NCI-H1694 treated with DMSO at 0.1 percent for 48 hours (cell line): ENCODE measurements at regions not wholly inside any gene's neighbourhood (a gene's known extent, or its start where the extent isn't known, plus 50 kb on each side); places are given as distances from the start of the nearest gene placed in this dataset.
"Not testable (repeated sequence)": the region's sequence is repeated elsewhere in the genome, so short reads cannot be mapped to it uniquely, and the experiment has no call there.

ENCODE experiments used
- DNase-seq: peaks from one replicate; lab custom pipeline; 2025; lab: John Stamatoyannopoulos, UW

DNA sequence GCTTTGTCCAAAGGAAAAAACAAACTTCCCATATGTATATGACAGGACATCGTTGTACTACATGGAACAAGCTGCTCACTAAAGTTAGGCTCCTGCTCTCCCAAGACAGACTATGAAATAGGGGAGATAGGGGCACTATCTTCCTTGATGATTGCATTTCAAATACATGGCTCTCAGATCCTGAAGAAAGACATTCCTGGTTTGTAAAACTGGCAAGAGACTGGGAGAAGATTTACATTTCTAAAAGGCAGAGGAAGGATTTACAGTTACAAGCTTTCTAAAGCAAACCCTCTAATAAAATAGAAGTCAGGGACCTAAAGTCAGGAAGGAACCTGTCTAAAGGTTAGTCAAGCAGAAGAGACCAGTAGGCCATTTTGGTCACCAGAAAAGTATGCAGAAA lies 103.7 kb downstream of the SLC17A6 start:
- DNase-seq: no peak

DNA sequence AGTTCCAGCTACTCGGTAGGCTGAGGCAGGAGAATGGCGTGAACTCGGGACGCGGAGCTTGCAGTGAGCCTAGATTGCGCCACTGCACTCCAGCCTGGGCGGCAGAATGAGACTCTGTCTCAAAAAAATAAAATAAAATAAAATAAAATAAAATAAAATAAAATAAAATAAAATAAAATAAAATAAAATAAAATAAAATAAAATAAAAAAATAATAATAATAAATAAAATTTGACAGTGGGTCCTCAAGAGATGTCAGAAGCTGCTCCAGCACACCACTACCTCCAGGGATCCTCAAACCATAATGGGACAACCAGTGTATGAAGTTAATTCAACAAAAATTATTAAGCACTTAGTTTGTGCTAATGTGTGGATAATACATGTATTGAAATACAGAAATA lies 97.4 kb downstream of the SLC17A6 start:
- not testable (repeated sequence) for DNase-seq

DNA sequence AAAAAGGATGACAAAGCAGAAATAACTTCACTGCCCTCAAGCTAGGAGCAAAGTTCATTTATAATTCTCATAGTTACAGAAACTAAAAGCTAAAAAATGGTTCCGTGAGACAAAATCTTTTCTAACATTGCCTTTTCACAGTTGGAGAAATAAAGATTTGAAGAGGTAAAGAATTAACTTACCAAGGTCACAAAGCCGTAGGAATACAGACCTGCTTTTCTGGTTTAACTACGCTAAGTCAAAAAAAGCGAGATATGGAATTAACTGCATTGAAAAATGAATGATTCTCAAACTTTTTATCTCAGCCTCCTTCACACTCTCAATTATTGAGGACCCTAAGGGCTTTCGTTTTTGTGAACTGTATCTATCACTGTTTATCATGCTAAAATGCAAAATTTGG lies 95.3 kb downstream of the SLC17A6 start:
- DNase-seq: no peak

DNA sequence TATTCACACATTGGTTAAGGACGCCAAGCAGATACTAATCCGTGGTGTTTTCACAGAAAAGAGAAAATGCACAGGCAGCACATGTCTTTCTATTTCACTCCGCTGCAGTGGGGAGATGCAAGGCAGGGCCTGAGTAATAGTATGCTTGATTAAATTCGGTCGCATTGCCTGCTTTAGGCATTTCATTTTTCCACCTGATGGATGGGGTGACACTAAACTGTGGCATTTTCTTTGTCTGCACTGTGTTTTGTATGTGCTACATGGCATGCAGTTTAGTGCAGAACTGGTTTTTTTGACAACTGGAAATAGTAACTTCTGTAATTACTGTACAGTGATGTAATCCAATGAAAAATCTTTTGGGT lies 94.9 kb downstream of the SLC17A6 start:
- DNase-seq: no peak

DNA sequence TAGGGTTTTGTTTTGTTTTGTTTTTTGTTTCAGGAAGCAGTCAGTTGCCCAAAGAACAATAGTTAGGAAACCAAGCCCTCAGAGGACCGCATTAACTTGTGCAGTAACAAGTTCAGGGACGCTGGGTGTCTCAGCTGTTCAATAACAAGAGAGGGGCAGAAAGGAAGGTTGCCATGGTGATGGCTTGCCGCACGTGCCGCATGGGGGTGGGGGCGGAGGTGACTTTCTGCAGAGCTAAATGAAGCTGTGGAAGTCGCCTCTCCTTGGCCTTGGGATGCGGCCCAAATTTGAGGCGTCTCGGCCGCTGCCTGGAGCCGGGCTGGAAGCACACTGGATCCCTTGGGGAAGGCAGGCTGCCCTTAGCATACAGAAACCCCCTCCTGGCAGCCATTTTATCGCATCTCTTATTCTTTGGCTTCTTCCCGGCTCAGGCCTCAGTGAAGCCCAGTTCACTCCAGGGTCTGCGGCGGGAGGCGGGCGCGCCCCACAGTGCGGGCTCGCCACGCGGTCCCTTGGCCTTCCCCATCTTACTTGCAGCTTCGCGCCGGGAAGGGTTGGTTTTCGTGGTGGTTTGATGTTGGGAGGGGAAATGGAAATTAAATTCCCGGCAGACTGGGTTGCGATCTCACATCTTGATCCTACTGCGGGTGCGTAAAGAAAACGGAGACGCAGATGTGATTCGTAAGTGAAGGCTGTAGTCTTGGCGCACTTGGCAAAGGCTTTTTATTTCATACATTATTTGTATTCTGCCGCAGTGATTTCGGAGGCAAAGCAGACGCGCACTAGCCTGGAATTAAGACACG lies 94.3 kb downstream of the SLC17A6 start:
- DNase-seq: no peak

DNA sequence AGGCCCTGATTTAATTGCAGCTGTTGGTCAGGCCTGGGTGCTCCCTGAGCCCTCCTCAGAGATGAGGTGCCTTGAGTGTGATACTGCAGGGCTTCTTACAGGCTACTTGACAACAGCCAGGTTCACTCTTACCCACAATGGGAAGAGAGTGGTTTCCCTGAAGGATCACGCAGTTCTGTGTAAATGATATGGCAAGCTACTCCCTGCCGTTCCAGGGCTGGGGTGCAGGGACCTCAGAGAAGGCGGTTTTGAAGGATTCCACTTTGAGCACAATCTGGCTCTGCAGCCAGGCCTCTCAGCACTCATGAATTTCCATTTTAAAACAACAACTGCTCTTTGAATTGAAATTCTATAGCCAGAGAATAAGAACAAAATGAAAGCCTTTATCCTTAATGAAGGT lies 92.9 kb downstream of the SLC17A6 start:
- no peak for DNase-seq

DNA sequence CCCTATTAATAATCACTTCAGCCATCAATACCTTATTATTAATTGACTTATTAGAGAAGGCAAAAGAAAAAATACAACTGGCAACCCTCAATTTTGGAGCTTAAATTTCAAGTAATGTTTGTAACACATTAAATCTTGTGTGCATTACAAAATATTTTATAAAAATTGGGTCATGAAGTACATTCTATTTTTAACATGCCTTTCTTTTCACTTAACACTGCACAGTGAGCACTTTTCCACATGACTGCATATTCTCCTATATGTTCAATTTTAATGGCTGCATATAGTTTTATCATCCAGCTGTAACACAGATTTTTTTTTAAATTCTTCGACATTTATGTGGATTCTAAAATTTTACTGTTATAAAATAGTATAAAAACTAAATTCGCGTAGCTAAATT lies 92.5 kb downstream of the SLC17A6 start:
- no peak for DNase-seq

DNA sequence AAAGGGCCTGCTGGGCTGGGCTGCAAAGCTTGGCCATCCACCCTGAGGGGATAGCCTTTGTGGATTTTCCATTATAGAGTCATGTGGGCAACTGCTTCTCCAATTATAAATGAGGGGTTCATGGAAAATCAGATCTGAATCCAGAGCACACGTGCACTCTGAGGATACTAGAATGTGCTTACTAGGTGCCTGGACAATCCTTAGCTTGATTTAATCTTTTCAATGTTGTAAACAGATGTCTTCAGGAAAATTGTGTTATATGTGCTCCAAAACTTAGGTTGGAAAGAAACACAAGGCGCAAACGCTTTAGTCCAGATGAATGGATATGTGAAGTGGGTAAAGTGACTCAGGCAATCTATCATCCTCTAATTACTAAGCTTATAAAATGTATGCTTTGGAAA lies 92.0 kb downstream of the SLC17A6 start:
- no peak for DNase-seq
